K562 (cell line): ENCODE measurements at regions not wholly inside any gene's neighbourhood (a gene's known extent, or its start where the extent isn't known, plus 50 kb on each side); places are given as distances from the start of the nearest gene placed in this dataset.

ENCODE experiments used
- MEF2D ChIP-seq: conservative IDR thresholded peaks from 2 replicates; pipeline ENCODE4 v1.6.1; 2016; ENCODE audit warnings: low read depth, missing genetic modification characterization, missing compliant biosample characterization
- POLR2A ChIP-seq: fragments of 450-650 bp; conservative IDR thresholded peaks from 2 replicates; pipeline ENCODE4 v1.6.1; 2016
- POLR2AphosphoS5 ChIP-seq: IDR thresholded peaks from 2 replicates; pipeline ENCODE4 v1.6.1; 2011; ENCODE audit warnings: mild to moderate bottlenecking, low read depth, low read length, moderate library complexity; ENCODE audit not compliant: control insufficient read depth, insufficient read depth
- RFX5 ChIP-seq: IDR thresholded peaks from 2 replicates; pipeline ENCODE4 v1.6.1; 2011; ENCODE audit warnings: low read depth, mild to moderate bottlenecking, improper control_type of control experiment, low read length
- STAT5B ChIP-seq: fragments of 250-450 bp; sonication (Bioruptor Pico); IDR thresholded peaks from 2 replicates; pipeline ENCODE4 v1.8.0; 2021; ENCODE audit warnings: mild to moderate bottlenecking, inconsistent platforms
- TOE1 ChIP-seq, 2 experiments: fragments of 450-650 bp in 1 of 2; sonication (generic) in 1 of 2; formaldehyde crosslinking in 1 of 2; IDR thresholded peaks; 2 replicates each; pipeline versions ENCODE4 v1.7.1 to v1.8.0; 2016 to 2022; ENCODE audit warnings: borderline replicate concordance in 2 of 2, mild to moderate bottlenecking in 2 of 2, antibody characterized with exemption in 1 of 2, inconsistent platforms in 1 of 2, low read depth in 1 of 2, missing genetic modification reagents in 1 of 2, moderate library complexity in 1 of 2
- ZFP30 ChIP-seq: fragments of 250-450 bp; sonication (Bioruptor Pico); IDR thresholded peaks from 2 replicates; pipeline ENCODE4 v1.8.0; 2022; ENCODE audit warnings: moderate library complexity, mild to moderate bottlenecking, inconsistent platforms, borderline replicate concordance

DNA sequence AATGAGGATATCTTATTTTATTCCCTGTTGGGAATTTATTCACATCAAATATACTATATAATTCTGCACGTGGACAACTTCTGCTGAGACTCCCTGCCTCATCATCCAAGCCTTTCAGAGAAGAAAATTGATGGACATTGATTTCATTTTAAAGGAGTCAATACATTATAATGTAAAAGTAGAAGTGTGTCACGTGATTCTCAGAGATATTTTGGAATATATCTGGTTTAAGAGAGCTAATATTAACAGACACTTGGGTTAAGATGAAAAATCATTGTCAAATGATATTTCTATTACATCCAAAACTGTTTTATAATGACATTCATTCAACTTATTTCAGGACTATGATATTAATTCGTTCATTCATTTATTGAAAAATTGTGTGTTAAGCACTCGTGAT lies 314.2 kb downstream of the ADGRL2 start:
- TF ChIP-seq RFX5: no peak
- TF ChIP-seq MEF2D (tag): no peak
- no peak for TF ChIP-seq POLR2A
- no peak for TF ChIP-seq ZFP30 (CRISPR knock-in tag)
- TF ChIP-seq POLR2AphosphoS5: no peak
- TF ChIP-seq STAT5B (CRISPR knock-in tag): no peak
- TF ChIP-seq TOE1 (IDR thresholded peaks at IDR 0.05; ENCODE audit: borderline replicate concordance): no peak
- TF ChIP-seq TOE1 (CRISPR knock-in tag; IDR thresholded peaks at IDR 0.05; ENCODE audit: borderline replicate concordance, low read depth): no peak
